Activated naive CD8-positive, alpha-beta T cell treated with anti-CD3 and anti-CD28 coated beads, Interleukin-2, amount 50 U/mL, for 24 hours (primary cell): ENCODE measurements at regions not wholly inside any gene's neighbourhood (a gene's known extent, or its start where the extent isn't known, plus 50 kb on each side); places are given as distances from the start of the nearest gene placed in this dataset.
"Not testable (repeated sequence)": the region's sequence is repeated elsewhere in the genome, so short reads cannot be mapped to it uniquely, and the experiment has no call there.

Experiments used
- ATAC-seq: fragments of 150-1000 bp; cut with Tn5 transposase; one replicate; pipeline ENCODE4 v1.10.0; 2021
- DNase-seq: peaks from one replicate; pipeline ENCODE4 v3.0.0; 2021
- H3K27ac Mint-ChIP-seq: one replicate; pipeline ENCODE4 v1.8.0; 2021; ENCODE audit warnings: mild to moderate bottlenecking, mixed read lengths
- H3K27me3 Mint-ChIP-seq: one replicate; pipeline ENCODE4 v1.8.0; 2021; ENCODE audit warnings: mixed read lengths
- H3K36me3 Mint-ChIP-seq: one replicate; pipeline ENCODE4 v1.8.0; 2021; ENCODE audit warnings: low read depth, mixed read lengths
- H3K4me1 Mint-ChIP-seq: one replicate; pipeline ENCODE4 v1.8.0; 2021; ENCODE audit warnings: mixed read lengths
- H3K4me3 Mint-ChIP-seq: one replicate; pipeline ENCODE4 v1.8.0; 2021; ENCODE audit warnings: mild to moderate bottlenecking, moderate library complexity, mixed read lengths
- H3K9me3 Mint-ChIP-seq: one replicate; pipeline ENCODE4 v1.8.0; 2021; ENCODE audit warnings: mixed read lengths

- no peaks in the 10 kb centered on the region for H3K9me3 Mint-ChIP-seq
- H3K27ac Mint-ChIP-seq, result no peak overlapping the region
- H3K4me1 Mint-ChIP-seq, result no peaks in the 10 kb centered on the region
- ATAC-seq (no peak), DNase-seq (no peak)
- H3K36me3 Mint-ChIP-seq, result no peaks in the 10 kb centered on the region
- H3K4me3 Mint-ChIP-seq, result no peak overlapping the region
- H3K27me3 Mint-ChIP-seq, result no peaks in the 10 kb centered on the region
Measured at GRCh38 chr9:2496934-2497333, 124.7 kb upstream of the VLDLR start.

GRCh38 chr9:2497666-2498400, 123.8 kb upstream of the VLDLR start:
- Mint-ChIP-seq H3K27ac (no peak overlapping the region), H3K4me3 (no peak overlapping the region), H3K4me1 (no peaks in the 10 kb centered on the region), H3K9me3 (no peaks in the 10 kb centered on the region), H3K36me3 (no peaks in the 10 kb centered on the region), H3K27me3 (no peaks in the 10 kb centered on the region)
- no peak for ATAC-seq
- no peak for DNase-seq

- H3K36me3 Mint-ChIP-seq, result no peaks in the 10 kb centered on the region
- no peak overlapping the region for H3K4me3 Mint-ChIP-seq
- no peaks in the 10 kb centered on the region for H3K4me1 Mint-ChIP-seq
- no peak overlapping the region for H3K27ac Mint-ChIP-seq
- DNase-seq (no peak), ATAC-seq (no peak)
- H3K9me3 Mint-ChIP-seq, result no peaks in the 10 kb centered on the region
- no peaks in the 10 kb centered on the region for H3K27me3 Mint-ChIP-seq
Measured at GRCh38 chr9:2502210-2502609, 119.4 kb upstream of the VLDLR start.

GRCh38 chr9:2502760-2503159, 118.8 kb upstream of the VLDLR start:
- Mint-ChIP-seq H3K27ac (no peak overlapping the region), H3K27me3 (no peaks in the 10 kb centered on the region), H3K9me3 (no peaks in the 10 kb centered on the region), H3K4me1 (no peaks in the 10 kb centered on the region), H3K36me3 (no peaks in the 10 kb centered on the region), H3K4me3 (no peak overlapping the region)
- ATAC-seq (no peak), DNase-seq (no peak)

- no peaks in the 10 kb centered on the region for H3K4me1 Mint-ChIP-seq
- DNase-seq, result no peak
- H3K27ac Mint-ChIP-seq, result no peak overlapping the region
- no peak overlapping the region for H3K4me3 Mint-ChIP-seq
- ATAC-seq, result no peak
- H3K9me3 Mint-ChIP-seq, result no peaks in the 10 kb centered on the region
- H3K27me3 Mint-ChIP-seq, result peaks cover 2% of the 10 kb centered on the region
- H3K36me3 Mint-ChIP-seq, result no peaks in the 10 kb centered on the region
Measured at GRCh38 chr9:2506321-2506720, 115.3 kb upstream of the VLDLR start.

- H3K4me3 Mint-ChIP-seq, result no peak overlapping the region
- no peaks in the 10 kb centered on the region for H3K4me1 Mint-ChIP-seq
- H3K27ac Mint-ChIP-seq, result no peak overlapping the region
- no peaks in the 10 kb centered on the region for H3K27me3 Mint-ChIP-seq
- peaks cover 14% of the 10 kb centered on the region for H3K9me3 Mint-ChIP-seq
- ATAC-seq, result no peak
- no peak for DNase-seq
- H3K36me3 Mint-ChIP-seq, result no peaks in the 10 kb centered on the region
Measured at GRCh38 chr9:2523591-2523990, 98.0 kb upstream of the VLDLR start.

DNA sequence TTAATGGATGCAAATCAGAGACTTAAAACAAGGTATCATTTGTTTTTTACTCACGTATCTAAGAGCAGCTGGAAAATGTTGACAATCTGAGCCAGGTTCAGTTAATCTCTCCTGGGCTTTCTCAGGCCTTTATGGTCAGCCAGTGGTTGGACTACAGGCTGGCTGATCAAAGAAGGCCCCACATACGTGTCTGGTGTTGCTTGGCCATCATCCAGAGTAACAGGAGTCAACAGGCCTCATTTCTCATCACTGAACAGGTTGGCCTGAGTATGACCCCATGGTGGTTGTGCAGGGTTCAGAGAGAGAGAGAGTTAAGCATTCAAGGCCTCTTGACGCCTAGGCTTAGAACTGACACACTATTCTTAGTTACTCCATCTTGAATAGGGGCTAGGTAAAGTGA, 97.0 kb upstream of the VLDLR start:
- no peaks in the 10 kb centered on the region for H3K27me3 Mint-ChIP-seq
- ATAC-seq (no peak), DNase-seq (no peak)
- H3K4me1 Mint-ChIP-seq, result no peaks in the 10 kb centered on the region
- no peak overlapping the region for H3K4me3 Mint-ChIP-seq
- peaks cover 6% of the 10 kb centered on the region for H3K9me3 Mint-ChIP-seq
- no peaks in the 10 kb centered on the region for H3K36me3 Mint-ChIP-seq
- H3K27ac Mint-ChIP-seq, result no peak overlapping the region

DNA sequence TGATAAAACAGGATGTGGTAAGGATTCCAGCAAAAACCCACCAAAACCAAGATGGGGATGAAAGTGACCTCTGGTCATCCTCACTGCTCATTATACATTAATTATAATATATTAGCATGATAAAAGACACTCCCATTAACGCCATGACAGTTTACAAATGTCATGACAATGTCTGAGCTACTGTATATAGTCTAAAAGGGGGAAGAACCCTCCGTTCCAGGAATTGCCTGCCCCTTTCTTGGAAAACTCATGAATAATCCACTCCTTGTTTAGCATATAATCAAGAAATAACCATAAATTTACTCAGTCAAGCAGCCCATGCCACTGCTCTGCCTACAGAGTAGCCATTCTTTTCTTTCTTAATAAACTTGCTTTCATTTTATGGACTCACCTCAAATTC, 96.4 kb upstream of the VLDLR start:
- no peak for DNase-seq
- H3K4me1 Mint-ChIP-seq, result no peaks in the 10 kb centered on the region
- H3K27ac Mint-ChIP-seq, result no peak overlapping the region
- H3K27me3 Mint-ChIP-seq, result no peaks in the 10 kb centered on the region
- no peaks in the 10 kb centered on the region for H3K36me3 Mint-ChIP-seq
- H3K4me3 Mint-ChIP-seq, result no peak overlapping the region
- H3K9me3 Mint-ChIP-seq, result peaks cover 2% of the 10 kb centered on the region
- ATAC-seq, result no peak

DNA sequence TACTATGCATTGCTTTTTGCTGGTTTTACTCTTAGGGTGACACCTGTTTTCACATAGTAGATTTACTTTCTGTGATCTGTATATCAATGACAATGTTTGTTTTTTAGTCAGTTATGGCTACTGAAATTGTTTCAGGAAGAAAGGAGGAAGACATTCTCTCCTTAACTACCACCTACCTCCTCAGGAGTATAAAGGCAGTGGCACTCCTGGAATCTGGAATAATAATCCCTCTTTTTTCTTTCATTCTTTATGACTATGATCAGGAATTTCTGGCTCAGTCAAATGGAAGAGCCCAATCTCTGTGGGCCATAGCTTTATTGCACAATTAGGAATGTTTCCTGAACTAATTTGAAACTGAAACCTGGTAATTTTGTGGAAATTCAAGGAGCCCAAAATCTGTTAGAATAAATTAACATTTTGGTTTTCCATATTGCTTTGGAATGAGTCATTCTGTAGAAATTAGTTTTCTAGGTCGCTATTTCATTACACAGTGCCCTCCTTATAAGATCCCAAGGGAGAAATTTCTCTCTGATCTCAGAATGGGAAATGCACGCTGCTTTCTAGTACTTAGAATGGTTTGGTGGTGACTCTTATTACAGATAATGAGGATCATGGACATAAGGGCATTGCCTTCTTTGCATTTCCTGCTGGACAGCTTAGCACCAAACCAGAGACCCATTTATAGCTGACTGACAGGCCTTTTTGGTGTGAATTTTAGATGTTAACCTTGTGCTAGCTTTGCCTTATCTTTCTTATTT, 95.3 kb upstream of the VLDLR start:
- DNase-seq (no peak), ATAC-seq (no peak)
- no peaks in the 10 kb centered on the region for H3K27me3 Mint-ChIP-seq
- no peaks in the 10 kb centered on the region for H3K4me1 Mint-ChIP-seq
- H3K9me3 Mint-ChIP-seq, result no peaks in the 10 kb centered on the region
- H3K27ac Mint-ChIP-seq, result no peak overlapping the region
- H3K36me3 Mint-ChIP-seq, result no peaks in the 10 kb centered on the region
- H3K4me3 Mint-ChIP-seq, result no peak overlapping the region

- no peak overlapping the region for H3K4me3 Mint-ChIP-seq
- DNase-seq (no peak), ATAC-seq (no peak)
- H3K27ac Mint-ChIP-seq, result no peak overlapping the region
- no peaks in the 10 kb centered on the region for H3K4me1 Mint-ChIP-seq
- H3K9me3 Mint-ChIP-seq, result no peaks in the 10 kb centered on the region
- no peaks in the 10 kb centered on the region for H3K36me3 Mint-ChIP-seq
- H3K27me3 Mint-ChIP-seq, result peaks cover 2% of the 10 kb centered on the region
Measured at GRCh38 chr9:2531481-2531880, 90.1 kb upstream of the VLDLR start.

DNA sequence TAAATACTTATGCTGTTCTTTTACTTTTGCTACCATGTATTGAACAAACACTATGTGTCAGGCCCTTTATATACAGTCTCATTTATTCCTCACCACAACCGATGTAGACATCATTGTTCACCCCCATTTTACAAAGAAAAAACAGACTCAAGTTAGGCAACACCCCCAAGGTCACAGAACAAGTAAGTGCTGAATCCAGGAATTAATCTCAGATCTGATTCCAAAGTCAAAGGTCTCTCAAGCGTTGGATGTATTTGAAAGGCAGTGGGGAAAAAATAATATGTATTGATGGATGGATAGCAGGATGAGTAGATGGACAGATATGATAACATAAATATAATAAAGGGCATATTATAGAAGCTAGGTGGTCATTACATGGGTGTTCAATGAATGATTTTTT, 85.1 kb upstream of the VLDLR start:
- Mint-ChIP-seq H3K36me3 (no peaks in the 10 kb centered on the region), H3K27me3 (peaks cover 2% of the 10 kb centered on the region), H3K4me3 (no peak overlapping the region), H3K4me1 (no peaks in the 10 kb centered on the region), H3K27ac (no peak overlapping the region), H3K9me3 (no peaks in the 10 kb centered on the region)
- DNase-seq (no peak), ATAC-seq (no peak)

DNA sequence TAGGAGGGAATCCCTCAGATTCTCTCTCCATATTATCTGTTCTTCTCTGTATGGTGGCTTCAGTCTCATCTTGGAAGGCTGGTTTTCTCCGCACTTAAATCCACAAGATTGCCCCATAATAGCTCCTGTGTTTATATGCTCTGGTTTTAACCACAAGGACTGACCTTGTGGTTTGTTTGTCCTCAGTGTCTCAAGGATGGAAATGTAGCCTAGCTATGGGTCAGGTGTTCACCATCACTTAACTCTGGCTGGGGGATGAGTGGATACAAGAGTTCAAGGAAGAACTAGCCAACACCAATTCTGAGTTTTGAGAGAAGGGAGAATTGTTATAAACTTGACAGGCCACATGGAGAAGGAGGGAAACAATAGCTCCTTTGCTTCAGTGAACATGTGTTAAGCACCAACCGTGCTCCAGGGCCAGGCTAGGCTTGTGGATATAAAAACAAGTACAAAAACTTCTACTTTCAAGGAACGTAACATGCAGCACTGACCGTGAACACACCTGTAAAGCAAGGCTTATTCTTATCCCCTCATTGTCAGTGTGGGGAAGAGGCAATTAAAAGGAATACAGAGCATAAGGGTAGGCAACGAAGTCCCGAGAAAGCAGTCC, 75.6 kb upstream of the VLDLR start:
- Mint-ChIP-seq H3K27me3 (peaks cover 17% of the 10 kb centered on the region), H3K4me1 (no peaks in the 10 kb centered on the region), H3K27ac (no peak overlapping the region), H3K36me3 (no peaks in the 10 kb centered on the region), H3K4me3 (no peak overlapping the region), H3K9me3 (peaks cover 14% of the 10 kb centered on the region)
- no peak for ATAC-seq
- DNase-seq, result no peak

DNA sequence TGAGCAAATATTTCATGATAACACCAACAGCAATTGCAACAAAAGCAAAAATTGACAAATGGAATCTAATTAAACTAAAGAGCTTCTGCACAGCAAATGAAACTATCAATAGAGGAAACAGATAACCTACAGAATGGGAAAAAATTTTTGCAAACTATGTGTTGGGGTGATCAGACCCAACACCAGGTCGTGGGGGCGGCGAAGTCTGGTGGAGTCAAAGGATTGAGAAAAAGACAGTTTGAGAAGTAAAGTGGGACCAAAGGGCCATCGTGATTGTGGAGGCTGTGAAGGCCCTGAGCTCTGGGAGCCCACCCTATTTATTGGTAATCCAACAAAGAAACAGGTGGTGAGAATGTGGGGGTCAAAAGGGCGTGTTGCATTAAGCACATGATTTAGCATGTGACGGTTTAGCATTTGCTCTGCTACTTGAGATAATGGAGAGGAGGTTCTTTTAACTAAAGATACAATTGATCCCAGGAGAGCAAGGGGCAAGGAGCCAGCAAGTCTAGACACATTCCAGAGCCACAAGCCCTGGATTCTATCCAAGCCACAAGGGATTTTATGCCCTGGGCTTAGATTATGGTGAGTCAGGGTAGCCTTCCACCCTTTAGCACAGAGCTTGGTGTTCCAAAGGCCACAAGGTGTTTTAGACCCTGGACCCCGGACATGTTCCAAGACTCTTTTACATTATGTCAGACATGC, 65.5 kb upstream of the VLDLR start:
- H3K4me1 Mint-ChIP-seq, H3K4me3 Mint-ChIP-seq, H3K27ac Mint-ChIP-seq, ATAC-seq, H3K36me3 Mint-ChIP-seq, H3K9me3 Mint-ChIP-seq, DNase-seq, H3K27me3 Mint-ChIP-seq: not testable (repeated sequence)

- Mint-ChIP-seq H3K4me1 (no peaks in the 10 kb centered on the region), H3K36me3 (no peaks in the 10 kb centered on the region), H3K9me3 (peaks cover 5% of the 10 kb centered on the region), H3K27me3 (peaks cover 4% of the 10 kb centered on the region), H3K4me3 (no peak overlapping the region), H3K27ac (no peak overlapping the region)
- DNase-seq, result no peak
- ATAC-seq, result no peak
Measured at GRCh38 chr9:2557693-2558092, 63.9 kb upstream of the VLDLR start.
